ENCODE measurements at regions not wholly inside any gene's neighbourhood (a gene's known extent, or its start where the extent isn't known, plus 50 kb on each side); places are given as distances from the start of the nearest gene placed in this dataset.

- FAIRE-seq (no peak), ATAC-seq (no peak), DNase-seq (ENCODE audit: low read depth, low spot score) (no peak)
- TF ChIP-seq SMC3 (IDR thresholded peaks at IDR 0.05; ENCODE audit: borderline replicate concordance, low read length) (no peak), ZNF622 (IDR thresholded peaks at IDR 0.05) (no peak), ZBTB4 (CRISPR knock-in tag; IDR thresholded peaks at IDR 0.05) (no peak), NFYB (IDR thresholded peaks at IDR 0.05; ENCODE audit: insufficient read depth, low read depth, low read length) (no peak), CHD2 (IDR thresholded peaks at IDR 0.05; ENCODE audit: borderline replicate concordance, low read depth, low read length) (no peak), ZZZ3 (IDR thresholded peaks at IDR 0.05; ENCODE audit: control insufficient read depth, insufficient read length, low read depth) (no peak), ATF2 (IDR thresholded peaks at IDR 0.05; ENCODE audit: low read length) (no peak), HCFC1 (IDR thresholded peaks at IDR 0.05; ENCODE audit: low read length) (no peak), CREM (IDR thresholded peaks at IDR 0.05; ENCODE audit: low read depth) (no peak), NRF1 (conservative IDR thresholded peaks at IDR 0.05; ENCODE audit: low read depth, low read length) (no peak), PML (IDR thresholded peaks at IDR 0.05; ENCODE audit: low read length) (no peak), BMI1 (IDR thresholded peaks at IDR 0.05; ENCODE audit: borderline replicate concordance) (no peak), SUZ12 (IDR thresholded peaks at IDR 0.05; ENCODE audit: unreplicated experiment) (no peak)
- TF ChIP-seq, protein P1, sequence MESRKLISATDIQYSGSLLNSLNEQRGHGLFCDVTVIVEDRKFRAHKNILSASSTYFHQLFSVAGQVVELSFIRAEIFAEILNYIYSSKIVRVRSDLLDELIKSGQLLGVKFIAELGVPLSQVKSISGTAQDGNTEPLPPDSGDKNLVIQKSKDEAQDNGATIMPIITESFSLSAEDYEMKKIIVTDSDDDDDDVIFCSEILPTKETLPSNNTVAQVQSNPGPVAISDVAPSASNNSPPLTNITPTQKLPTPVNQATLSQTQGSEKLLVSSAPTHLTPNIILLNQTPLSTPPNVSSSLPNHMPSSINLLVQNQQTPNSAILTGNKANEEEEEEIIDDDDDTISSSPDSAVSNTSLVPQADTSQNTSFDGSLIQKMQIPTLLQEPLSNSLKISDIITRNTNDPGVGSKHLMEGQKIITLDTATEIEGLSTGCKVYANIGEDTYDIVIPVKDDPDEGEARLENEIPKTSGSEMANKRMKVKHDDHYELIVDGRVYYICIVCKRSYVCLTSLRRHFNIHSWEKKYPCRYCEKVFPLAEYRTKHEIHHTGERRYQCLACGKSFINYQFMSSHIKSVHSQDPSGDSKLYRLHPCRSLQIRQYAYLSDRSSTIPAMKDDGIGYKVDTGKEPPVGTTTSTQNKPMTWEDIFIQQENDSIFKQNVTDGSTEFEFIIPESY (IDR thresholded peaks at IDR 0.05): no peak
- POLR2A ChIA-PET: no interaction called here
- H3K27ac ChIP-seq (ENCODE audit: control insufficient read depth, insufficient read depth): no peak overlapping the region
- CTCF ChIA-PET: no interaction called here
- no peaks in the 10 kb centered on the region for H4K20me1 ChIP-seq (ENCODE audit: control insufficient read depth, insufficient read depth)
- intact Hi-C loops (cut with micrococcal nuclease; ENCODE audit: unreplicated experiment) (no loop called here), in situ Hi-C loops (cut with MboI) (no loop called here)
- no peaks in the 10 kb centered on the region for H3K79me2 ChIP-seq (ENCODE audit: control insufficient read depth, insufficient read depth, low read length)
- no peak overlapping the region for H3K4me3 ChIP-seq
- H3K4me1 ChIP-seq (ENCODE audit: control insufficient read depth, insufficient read depth, low read length): no peaks in the 10 kb centered on the region
- H2AFZ ChIP-seq (ENCODE audit: control insufficient read depth, low read depth, low read length): no peak overlapping the region
- no peak overlapping the region for H3K4me2 ChIP-seq (ENCODE audit: control insufficient read depth, insufficient read depth)
- no peak overlapping the region for H3K9ac ChIP-seq (ENCODE audit: control insufficient read depth, insufficient read depth, low read length)
- SMC1A ChIA-PET (ENCODE audit: uncharacterized antibody, unreplicated experiment): interaction anchor here (0.5 to 1.0 kb wide), 4 partner anchors 8 to 101 kb away, joined by 3 read pairs; no protein-coding TSS in a partner anchor
- WGBS (ENCODE audit: insufficient coverage, insufficient replicate concordance, low lambda C conversion rate, missing lambda C conversion rate): 73% methylated on average over 2 of the region's 2 CpGs
- RAD21 ChIA-PET (ENCODE audit: unreplicated experiment): no interaction called here
- no peaks in the 10 kb centered on the region for H3K27me3 ChIP-seq (replicated peaks in 1 of 2; ENCODE audit: control insufficient read depth in 2 of 2, insufficient read depth in 2 of 2, low read length in 1 of 2)
- BruUV-seq (replicated peaks): no TSS peak
- H3K9me3 ChIP-seq (replicated peaks; ENCODE audit: control insufficient read depth, insufficient read depth, low read length): no peaks in the 10 kb centered on the region
- H3K36me3 ChIP-seq (ENCODE audit: control insufficient read depth in 2 of 2, insufficient read depth in 2 of 2, low read length in 1 of 2): no peaks in the 10 kb centered on the region
These were observed 136.2 kb upstream of the CTTNBP2 start for GRCh38 chr7:118009419-118009818.
